Adrenal gland (tissue), 9 donors: ENCODE measurements at regions not wholly inside any gene's neighbourhood (a gene's known extent, or its start where the extent isn't known, plus 50 kb on each side); places are given as distances from the start of the nearest gene placed in this dataset.

Source experiments
- DNase-seq, 7 donors: peaks; one replicate each; pipeline ENCODE4 v3.0.0-alpha.2; 2019 to 2020
- H3K27ac ChIP-seq, 5 donors: fragments of 200-600 bp; sonication (generic) in 4 of 5; 1 replicate in 3 of 5; 2 replicates in 2 of 5; pipeline versions ENCODE4 v1.5.1 to v1.8.0; 2016 to 2020; ENCODE audit warnings: mild to moderate bottlenecking in 1 of 5
- H3K27me3 ChIP-seq: fragments of 200-600 bp; 2 replicates; pipeline ENCODE4 v1.8.0; 2021
- H3K36me3 ChIP-seq, 2 donors: fragments of 200-600 bp; replicated peaks in 1 of 2; 1 replicate in 1 of 2; 2 replicates in 1 of 2; pipeline versions ENCODE4 v1.5.1 to v1.8.0; 2018 to 2022
- H3K4me1 ChIP-seq, 2 donors: fragments of 200-600 bp; replicated peaks in 1 of 2; 1 replicate in 1 of 2; 2 replicates in 1 of 2; pipeline versions ENCODE4 v1.5.1 to v1.8.0; 2018 to 2021
- H3K4me3 ChIP-seq, 4 donors: fragments of 200-600 bp; sonication (generic) in 3 of 4; one replicate each; pipeline ENCODE4 v1.5.1; 2016 to 2018
- H3K9me3 ChIP-seq, 3 donors: fragments of 200-600 bp; sonication (generic) in 1 of 3; replicated peaks in 1 of 3; 1 replicate in 2 of 3; 2 replicates in 1 of 3; pipeline versions ENCODE4 v1.5.1 to v1.8.0; 2016 to 2021
- POLR2A ChIP-seq, 2 donors: fragments of 450-650 bp; IDR thresholded peaks; one replicate each; pipeline ENCODE4 v1.6.1; 2017; ENCODE audit warnings: antibody characterized with exemption in 2 of 2, mild to moderate bottlenecking in 2 of 2, moderate library complexity in 1 of 2
- WGBS, 4 donors: extraction: QIAGEN DNeasy Blood & Tissue Kit in 2 of 4; methylation state at CpG; one replicate each; pipeline versions ENCODE4 v1.1.5 to v1.1.7; 2013 to 2017; 5-methylcytosine and 5-hydroxymethylcytosine counted together
- intact Hi-C, 2 donors: fragments of 100-400 bp; cut with DNase I; formaldehyde crosslinking; loops; one replicate each; pipeline versions ENCODE4 v1.14.1 to v1.15.0; 2022 to 2023
- TF ChIP-seq, protein P1 (sequence below), 6 experiments: fragments of 450-650 bp in 4 of 6; fragments of 200-600 bp in 2 of 6; sonication (generic) in 1 of 6; IDR thresholded peaks; 1 replicate in 5 of 6; 2 replicates in 1 of 6; pipeline versions ENCODE4 v1.5.1 to v1.8.0; 2016 to 2021; ENCODE audit warnings: antibody characterized with exemption in 6 of 6, mild to moderate bottlenecking in 2 of 6, moderate library complexity in 1 of 6
- donor health status: healthy with polysubstance abuse.
- donor health status: Bipolar disorder and iron deficiency.
- donor health status: DM: yes; HTN: yes; CAD: no.
- donor health status: DM: no; HTN: no; CAD: no.
- donor health status: DM: no; HTN: no; CAD: no.

- intact Hi-C loops, result no loop called here
- H3K36me3 ChIP-seq, result no peaks in the 10 kb centered on the region
- no peaks in the 10 kb centered on the region for H3K27me3 ChIP-seq
- H3K27ac ChIP-seq, result no peak overlapping the region
- TF ChIP-seq POLR2A (IDR thresholded peaks at IDR 0.05), result no peak
- TF ChIP-seq, protein P1, sequence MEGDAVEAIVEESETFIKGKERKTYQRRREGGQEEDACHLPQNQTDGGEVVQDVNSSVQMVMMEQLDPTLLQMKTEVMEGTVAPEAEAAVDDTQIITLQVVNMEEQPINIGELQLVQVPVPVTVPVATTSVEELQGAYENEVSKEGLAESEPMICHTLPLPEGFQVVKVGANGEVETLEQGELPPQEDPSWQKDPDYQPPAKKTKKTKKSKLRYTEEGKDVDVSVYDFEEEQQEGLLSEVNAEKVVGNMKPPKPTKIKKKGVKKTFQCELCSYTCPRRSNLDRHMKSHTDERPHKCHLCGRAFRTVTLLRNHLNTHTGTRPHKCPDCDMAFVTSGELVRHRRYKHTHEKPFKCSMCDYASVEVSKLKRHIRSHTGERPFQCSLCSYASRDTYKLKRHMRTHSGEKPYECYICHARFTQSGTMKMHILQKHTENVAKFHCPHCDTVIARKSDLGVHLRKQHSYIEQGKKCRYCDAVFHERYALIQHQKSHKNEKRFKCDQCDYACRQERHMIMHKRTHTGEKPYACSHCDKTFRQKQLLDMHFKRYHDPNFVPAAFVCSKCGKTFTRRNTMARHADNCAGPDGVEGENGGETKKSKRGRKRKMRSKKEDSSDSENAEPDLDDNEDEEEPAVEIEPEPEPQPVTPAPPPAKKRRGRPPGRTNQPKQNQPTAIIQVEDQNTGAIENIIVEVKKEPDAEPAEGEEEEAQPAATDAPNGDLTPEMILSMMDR (IDR thresholded peaks at IDR 0.05), result no peak
- 47 to 66% (median 60%) methylated on average over 2 of the region's 2 CpGs for WGBS, 4 donors
- no peak for DNase-seq
- no peaks in the 10 kb centered on the region for H3K4me1 ChIP-seq
- no peak overlapping the region for H3K4me3 ChIP-seq
- no peaks in the 10 kb centered on the region for H3K9me3 ChIP-seq
Measured at GRCh38 chr4:155488691-155489090, 111.9 kb upstream of the MAP9 start.

GRCh38 chr4:155487210-155487609 is 110.4 kb upstream of the MAP9 start:
- Histone ChIP-seq H3K4me3 (no peak overlapping the region), H3K36me3 (no peaks in the 10 kb centered on the region), H3K27me3 (no peaks in the 10 kb centered on the region), H3K4me1 (no peaks in the 10 kb centered on the region), H3K9me3 (no peaks in the 10 kb centered on the region), H3K27ac (no peak overlapping the region)
- intact Hi-C loops, result no loop called here
- TF ChIP-seq, protein P1 (IDR thresholded peaks at IDR 0.05), result no peak
- TF ChIP-seq POLR2A (IDR thresholded peaks at IDR 0.05), result no peak
- no peak for DNase-seq

- TF ChIP-seq, protein P1 (IDR thresholded peaks at IDR 0.05), result no peak
- TF ChIP-seq POLR2A (IDR thresholded peaks at IDR 0.05), result no peak
- Histone ChIP-seq H3K4me3 (no peak overlapping the region), H3K36me3 (no peaks in the 10 kb centered on the region), H3K27ac (no peak overlapping the region), H3K27me3 (no peaks in the 10 kb centered on the region), H3K4me1 (no peaks in the 10 kb centered on the region), H3K9me3 (no peaks in the 10 kb centered on the region)
- no peak for DNase-seq
- WGBS, 4 donors, result 74 to 89% (median 84%) methylated on average over 4 of the region's 4 CpGs
- intact Hi-C loops, result no loop called here
Measured at GRCh38 chr4:155481150-155481549, 104.4 kb upstream of the MAP9 start.

DNA sequence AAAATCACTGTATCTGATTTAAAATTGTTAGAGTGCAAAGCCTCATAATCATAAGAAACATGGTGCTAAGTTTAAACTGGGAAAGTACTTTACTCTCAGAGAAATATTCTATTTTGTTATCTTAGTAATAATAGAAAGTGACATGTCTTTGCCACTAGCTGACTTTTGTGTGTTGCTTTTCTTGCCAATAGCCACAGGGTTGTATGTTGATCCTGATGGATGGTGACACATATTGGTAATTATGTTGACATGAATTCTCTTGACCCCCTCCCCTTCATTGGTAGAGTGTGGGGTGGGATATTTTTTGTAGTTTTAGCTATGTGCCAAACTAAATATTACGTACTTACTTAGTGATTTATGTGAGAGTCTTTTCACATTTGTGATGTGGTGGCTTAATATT is 103.1 kb upstream of the MAP9 start:
- TF ChIP-seq, protein P1 (IDR thresholded peaks at IDR 0.05), result no peak
- TF ChIP-seq POLR2A (IDR thresholded peaks at IDR 0.05), result no peak

More for the DNA sequence above, 103.1 kb upstream of the MAP9 start:
- Histone ChIP-seq H3K27me3 (no peaks in the 10 kb centered on the region), H3K36me3 (no peaks in the 10 kb centered on the region), H3K9me3 (no peaks in the 10 kb centered on the region), H3K4me3 (no peak overlapping the region), H3K27ac (no peak overlapping the region), H3K4me1 (no peaks in the 10 kb centered on the region)
- whole genome bisulfite sequencing, 4 donors, result 59 to 86% (median 62%) methylated on average over 1 of the region's 1 CpG
- intact Hi-C loops, result no loop called here
- DNase-seq, result no peak
